HG03108 (cell line): ENCODE measurements at regions not wholly inside any gene's neighbourhood (a gene's known extent, or its start where the extent isn't known, plus 50 kb on each side); places are given as distances from the start of the nearest gene placed in this dataset.
A peak's percentile ranks its signal among the peaks of the same experiment; 100 is the strongest.

ENCODE experiments used
- ATAC-seq: cut with Tn5 transposase; IDR thresholded peaks from one replicate; pipeline ENCODE4 v1.9.1; 2021; ENCODE audit warnings: moderate library complexity; ENCODE audit not compliant: unreplicated experiment

DNA sequence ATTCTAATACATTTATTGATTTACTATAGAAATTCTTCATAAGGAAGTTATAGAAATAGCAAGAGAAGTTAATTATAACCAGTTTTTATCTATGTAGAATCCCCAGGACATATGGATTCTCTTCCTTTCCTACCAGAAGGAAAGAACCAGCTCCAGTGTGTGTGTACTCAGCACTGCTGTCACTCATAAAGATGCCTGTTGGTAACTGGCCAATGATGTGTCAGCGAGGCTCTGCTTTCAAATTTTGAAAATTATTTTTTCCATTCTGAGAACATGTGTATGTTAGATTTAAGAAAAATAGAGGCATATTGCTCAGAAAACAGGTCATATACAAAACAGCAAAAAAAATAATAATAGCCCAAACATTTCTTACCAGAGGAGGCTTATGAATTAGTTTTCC is 814.8 kb upstream of the IGFBP7 start:
- ATAC-seq, result no peak

DNA sequence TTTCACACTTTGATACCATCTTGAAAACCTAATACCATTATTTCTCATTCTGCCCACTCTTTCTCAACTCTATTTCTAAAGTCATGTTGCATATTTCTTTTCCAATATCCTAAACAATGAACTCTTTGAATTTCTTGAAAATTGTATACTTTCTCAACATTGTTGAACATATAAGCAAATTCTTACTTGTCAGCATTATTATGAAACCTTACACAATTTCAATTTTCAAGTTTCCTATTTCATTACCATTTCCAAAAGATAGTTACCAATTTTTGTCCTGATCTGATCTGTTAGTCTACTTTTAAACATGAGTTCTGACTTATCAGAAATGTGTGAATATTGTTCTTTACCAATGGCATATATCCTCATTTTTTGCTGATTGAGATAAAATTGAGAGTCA is 806.3 kb upstream of the IGFBP7 start:
- ATAC-seq, result no peak

DNA sequence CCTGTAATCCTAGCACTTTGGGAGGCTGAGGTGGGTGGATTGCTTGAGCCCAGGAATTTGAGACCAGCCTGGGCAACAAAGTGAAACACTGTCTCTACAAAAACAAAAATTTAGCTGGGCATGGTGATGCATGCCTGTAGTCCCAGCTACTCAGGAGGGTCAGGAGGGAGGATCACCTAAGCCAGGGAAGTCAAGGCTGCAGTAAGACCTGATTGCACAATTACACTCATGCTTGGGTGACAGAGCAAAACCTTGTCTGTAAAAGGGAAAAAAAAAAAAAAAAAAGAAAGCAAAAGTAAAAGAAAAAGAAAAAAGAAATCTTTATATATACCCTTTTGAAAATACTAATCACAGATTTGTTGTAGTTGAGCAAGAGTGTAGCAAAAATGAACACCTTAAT is 801.0 kb upstream of the IGFBP7 start:
- no peak for ATAC-seq

DNA sequence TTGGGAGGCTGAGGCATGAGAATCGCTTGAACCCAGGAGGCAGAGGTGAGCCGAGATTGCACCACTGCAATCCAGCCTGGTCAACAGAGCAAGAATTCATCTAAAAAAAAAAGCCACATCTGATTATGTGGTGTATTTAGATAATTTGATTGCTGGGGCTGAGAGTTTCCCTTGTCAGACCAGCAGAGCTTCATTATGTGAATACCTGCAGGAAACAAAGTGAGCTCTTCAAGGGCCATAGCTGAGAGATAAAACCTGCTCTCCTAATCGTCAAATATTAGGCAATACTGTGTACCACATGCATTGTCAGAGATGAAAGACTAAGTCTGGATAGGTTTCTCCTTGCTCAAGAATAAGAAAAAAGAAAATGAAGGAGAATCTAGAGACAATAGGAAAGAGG is 800.0 kb upstream of the IGFBP7 start:
- ATAC-seq, result no peak

DNA sequence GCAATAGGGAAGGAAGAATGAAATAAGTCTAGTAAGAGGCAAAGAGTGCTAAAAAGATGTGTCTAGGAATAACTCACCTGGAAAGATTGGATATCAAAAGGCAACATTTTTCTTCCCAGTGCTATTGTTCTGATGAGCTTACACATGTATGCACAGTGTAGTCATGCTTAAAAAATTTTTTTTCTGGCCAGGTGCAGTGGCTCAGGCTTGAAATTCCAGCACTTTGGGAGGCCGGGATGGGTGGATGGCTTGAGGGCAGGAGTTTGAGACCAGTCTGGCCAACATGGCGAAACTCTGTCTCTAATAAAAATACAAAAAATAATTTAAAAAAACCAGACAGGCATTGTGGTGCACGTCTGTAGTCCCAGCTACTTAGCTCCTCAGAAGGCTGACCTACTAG is 795.8 kb upstream of the IGFBP7 start:
- ATAC-seq, result no peak

DNA sequence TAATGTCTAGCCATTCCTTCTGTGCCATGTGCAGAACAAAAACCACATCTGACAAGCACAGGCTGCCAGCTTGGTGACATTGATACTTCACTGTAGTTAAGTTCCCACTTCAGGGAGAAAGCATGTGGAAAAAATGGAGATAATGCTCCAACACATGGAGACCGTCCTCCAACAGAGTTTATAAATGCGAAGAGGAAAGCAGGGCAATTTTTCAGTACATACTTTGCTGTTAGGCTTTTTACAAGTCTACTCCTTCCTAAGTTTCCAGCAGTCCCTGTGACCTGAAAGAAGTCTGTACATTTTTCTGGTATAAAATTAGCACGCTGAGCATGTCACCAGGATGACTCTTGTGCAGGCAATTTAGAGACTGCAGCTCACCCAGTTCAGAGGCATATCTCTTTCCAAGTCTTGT is 766.9 kb upstream of the IGFBP7 start:
- ATAC-seq, result no peak

DNA sequence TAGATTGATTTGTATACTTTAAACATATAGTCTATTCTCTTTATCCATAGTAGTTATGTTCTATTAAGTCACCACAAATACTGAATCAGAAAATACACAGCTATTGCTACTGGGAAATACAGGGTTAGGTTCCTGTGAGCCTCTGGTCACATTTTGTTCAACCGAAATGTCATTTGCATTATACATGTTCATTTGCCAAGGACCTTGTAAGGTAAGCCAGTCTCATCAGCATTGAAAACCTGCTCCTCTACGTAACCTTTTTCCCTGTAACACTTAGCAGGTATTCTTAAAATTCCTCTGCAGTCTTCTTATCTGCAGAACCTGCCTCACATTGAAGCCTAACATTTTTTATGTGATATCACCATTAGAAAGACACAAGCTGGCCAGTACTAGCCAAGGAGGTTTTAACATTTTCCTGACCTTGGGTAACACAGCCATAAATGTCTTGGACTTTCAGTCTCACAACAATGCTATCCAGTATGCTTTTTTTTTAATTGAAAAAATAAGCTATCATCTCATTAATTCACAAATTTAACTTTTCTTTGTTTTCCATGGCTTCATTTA is 765.7 kb upstream of the IGFBP7 start:
- no peak for ATAC-seq

DNA sequence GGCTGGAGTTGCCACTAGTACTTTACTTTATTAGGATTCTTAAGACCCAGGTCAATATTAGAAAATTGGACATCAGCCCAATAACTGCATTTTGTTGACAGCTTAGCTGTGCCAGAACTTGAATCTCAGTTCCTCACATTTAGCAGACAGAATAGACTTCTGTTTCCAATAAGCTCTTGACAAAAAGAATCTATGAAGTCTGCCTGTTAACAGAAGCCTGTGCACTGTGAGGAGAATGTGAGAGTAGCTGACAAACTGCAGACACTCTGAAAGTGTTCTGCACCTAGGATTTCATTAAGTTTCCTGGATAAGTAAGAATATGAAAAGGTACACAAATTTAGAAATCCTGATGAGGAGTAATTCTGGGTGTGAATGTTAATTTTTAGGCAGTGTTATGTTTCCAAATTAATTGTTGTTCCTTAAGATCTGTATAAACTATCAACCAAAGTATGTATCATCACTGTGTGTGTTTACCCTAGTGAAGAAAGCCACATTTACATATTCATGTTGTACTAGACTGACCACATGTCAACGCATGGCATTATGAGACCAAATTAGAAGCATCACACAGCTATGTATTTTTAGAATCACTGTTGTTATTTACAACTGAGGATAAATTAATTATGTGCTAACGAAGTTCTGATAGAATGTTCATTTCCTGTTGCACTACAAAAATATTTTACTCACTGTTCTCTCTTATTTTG is 756.4 kb upstream of the IGFBP7 start:
- ATAC-seq, result no peak

DNA sequence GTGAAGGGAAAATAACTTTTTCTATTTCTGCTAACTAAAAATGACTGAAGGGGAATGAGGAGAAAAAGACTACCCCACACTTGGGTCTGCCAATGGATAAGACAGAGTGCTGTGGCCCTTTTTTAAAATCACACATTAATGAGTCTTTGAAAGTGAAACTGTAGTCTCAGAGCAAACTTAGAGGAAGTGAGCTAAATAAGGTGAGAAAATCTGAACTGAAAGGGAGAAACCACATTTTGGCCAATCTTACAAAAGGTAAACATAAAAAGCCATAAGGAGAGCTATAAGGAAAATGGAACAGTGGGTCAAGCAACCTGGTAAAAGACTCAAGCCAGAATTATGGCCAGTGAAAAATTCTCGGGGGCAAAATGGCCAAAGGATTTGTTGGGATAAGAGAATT is 755.1 kb upstream of the IGFBP7 start:
- ATAC-seq, result peak; percentile 89

DNA sequence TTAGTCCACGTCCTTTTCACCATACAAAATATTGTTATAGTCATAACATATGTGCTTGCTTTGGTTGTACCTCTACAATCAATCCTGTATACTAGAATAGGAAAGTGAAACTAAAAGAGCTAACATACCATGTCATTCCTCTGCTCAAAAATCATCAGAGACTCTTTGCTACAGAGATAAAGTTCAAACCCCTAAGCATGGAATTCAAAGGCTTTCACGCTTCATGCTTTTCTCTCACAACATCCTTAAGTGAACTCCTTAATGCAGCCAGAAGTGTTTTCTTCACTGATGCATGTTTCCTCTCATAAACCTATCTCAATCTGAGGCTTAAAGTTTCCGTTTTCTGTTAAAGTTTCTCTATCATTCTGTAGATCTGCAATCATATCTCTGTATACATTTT is 744.6 kb upstream of the IGFBP7 start:
- ATAC-seq, result no peak

DNA sequence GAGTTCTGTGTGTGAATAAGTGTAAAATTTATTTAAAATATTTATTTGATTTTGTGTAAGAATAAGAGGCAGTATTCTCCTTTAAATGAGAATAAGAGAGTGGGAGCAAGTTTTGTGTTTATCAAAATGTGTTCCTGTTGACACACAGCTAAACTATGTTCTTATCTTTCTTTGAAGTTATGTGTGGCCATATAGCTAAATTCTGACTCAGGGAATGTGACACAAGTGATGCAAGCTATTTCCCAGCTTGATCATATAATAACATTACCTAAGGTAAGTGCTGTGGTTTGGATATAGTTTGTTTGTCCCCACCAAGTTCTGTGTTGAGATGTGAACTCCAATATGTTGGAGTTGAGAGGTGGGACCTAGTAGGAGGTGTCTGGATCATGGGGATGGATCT is 740.0 kb upstream of the IGFBP7 start:
- ATAC-seq, result no peak

DNA sequence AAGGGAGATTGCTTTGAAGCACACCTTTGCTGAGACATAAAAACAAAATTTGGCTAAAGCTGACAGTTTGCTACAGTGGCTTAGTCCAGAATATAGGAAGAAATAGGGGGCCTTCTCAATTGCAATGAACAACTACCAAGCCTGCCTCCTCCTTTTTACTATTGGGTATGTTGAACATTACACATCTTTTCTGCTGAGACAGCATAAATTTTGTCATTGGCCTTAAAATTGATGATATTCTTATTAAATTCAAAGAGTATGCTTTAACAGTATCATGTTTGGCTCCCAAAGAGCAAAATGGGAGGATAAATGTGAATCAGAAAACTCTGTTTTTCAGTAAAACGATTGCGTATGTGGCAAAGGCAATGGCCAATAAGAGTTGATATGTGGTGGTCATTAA is 721.9 kb upstream of the IGFBP7 start:
- no peak for ATAC-seq

DNA sequence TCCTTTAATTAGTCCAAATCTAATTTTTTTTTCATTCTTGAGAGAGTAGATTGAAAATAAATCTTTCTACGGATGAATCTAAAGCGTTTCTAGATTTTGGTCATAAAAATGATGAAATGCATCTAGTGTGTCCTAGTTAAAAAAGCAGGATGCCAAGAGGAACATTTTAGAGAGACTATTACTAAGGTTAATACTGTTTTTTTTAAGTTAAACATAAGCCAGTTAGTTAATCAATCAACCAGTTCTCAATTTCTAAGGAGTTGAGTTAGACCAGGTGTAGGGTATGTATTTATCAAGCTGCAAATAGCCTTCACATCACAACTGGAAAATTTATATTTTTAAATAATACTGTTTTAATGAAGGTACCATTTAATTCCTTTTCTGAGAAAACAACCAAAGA is 679.5 kb upstream of the IGFBP7 start:
- ATAC-seq, result no peak

DNA sequence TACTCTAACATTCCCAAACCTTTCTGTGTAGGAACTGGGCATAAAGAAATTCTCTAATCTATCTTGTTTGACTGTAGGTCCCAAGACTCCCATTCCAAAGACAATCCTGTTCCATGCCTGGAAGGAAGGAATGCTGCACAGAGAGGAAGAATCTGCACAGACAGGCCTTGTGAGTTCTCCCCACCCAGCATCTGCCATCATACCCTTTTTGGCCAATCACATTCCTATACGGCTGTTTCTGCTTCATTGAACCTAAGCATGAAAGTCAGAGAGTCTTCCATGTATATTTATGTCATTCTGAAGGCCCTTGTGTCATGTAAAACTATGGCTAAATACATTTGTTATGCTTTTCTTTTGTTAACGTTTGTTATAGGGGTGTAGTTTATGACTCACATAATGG is 667.7 kb upstream of the IGFBP7 start:
- no peak for ATAC-seq

DNA sequence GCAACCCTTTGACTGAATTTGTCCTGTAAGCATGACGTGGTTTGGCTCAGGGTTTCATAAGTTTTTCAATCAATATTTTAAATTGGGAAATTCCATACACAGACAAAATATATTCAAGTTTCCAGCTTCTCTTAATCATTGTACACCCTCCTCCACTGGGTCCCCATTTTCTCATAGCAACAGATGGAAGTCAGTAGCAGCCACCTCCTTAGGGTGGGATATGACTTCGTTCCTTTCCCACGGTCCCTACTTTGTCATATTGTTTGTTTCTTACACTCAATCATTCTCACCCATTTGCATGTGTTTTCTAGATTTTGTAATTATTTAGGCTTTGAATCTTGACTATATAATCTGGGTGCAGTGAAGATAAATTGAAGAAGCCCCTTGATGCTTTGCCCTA is 664.5 kb upstream of the IGFBP7 start:
- ATAC-seq, result no peak

DNA sequence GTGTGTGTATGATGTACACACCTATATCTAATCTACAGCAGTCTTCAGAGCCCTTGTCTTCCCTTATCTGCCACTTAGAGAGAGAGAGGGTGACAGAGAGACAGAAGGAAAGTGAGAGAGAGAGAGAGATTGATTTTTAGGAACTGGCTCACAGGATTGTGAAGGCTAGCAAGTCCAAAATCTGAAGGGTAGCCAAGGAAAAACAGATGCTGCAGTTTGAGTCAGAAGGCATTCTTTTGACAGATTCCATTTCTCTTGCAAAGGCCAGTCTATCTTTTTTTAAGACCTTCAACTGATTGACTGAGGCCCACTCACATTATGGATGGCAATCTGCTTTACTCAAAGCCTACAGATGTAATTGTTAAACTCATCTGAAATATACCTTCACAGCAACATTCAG is 664.0 kb upstream of the IGFBP7 start:
- no peak for ATAC-seq

DNA sequence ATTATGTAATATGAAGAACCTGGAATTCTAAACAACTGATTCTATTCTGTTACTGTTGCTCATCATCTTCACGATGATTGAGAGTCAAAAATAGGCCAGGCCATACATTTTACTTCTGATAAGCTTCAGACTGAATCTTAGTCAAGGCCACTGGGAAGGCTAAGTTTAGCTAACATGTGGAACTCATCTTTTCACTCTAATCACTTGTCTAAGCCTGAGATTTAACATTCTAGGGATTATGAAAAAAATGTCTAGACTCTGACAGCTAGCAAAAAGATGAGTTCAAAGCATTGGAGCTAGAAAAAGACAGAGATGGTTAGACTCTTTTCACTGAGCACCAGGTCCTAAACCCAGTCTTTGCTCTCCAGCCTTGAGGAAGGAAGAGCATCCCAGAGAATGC is 656.2 kb upstream of the IGFBP7 start:
- ATAC-seq, result no peak

DNA sequence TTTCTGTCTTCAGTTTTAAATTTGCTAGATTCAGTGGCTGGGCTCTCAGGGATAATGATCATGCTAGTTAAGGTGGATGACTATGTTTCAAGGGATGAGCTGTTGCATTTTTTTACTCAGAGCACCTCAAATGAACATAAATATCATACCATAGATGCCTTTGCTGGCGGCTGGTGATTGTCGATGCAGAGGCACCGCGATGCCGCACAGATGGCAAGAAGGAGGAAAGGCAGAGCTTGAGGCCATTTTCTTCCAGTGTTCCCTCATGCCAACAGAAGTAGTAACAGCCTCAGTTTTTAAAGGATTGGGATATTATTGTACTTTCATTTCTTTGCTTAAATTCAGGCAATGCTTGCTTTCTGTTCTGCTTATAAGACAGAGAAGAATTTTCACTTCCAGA is 654.7 kb upstream of the IGFBP7 start:
- ATAC-seq, result no peak

DNA sequence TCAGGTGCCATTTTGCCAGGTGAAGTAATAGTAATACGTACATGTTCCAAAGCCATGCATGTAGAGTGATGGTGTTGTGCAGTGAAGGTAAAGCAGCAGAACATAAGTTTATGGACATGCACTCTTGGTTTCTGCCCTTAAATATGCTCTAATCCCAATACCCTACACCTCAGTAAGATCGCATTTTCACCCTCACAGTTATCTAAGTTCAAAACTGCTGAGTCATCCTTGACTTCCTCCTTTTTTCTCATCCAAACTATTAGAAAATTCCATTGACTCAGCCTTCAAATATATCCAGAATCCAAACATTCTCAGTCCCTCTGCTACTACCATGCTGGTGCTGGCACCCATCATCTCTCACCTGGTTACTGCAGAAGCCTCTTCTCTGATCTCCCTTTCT is 652.9 kb upstream of the IGFBP7 start:
- ATAC-seq, result no peak

DNA sequence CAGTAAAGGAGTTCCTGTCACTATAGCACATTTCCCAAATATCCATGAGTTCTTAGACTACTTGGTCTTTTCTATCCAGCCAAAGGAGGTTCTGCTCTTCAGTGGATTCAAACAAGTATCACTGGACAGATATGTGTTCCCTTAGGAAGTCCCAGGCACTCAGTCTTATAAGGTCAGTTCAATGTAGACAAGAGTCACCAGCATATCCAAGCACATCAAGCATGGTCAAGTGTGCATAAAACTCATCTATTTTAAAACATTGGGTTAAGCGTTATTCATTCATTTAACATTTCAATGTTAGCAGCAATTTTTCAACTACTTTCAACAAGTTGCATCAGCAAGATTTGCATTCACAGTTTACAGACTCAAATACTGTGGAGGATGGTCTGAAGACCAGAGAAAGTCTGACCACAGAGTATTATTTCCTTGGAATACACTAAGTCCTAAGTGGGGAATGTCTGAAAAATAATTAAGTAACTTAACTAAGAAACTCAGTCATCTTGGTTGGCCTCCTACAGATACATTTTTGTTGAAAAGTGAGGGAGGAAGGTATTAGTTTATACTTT is 630.5 kb upstream of the IGFBP7 start:
- no peak for ATAC-seq

DNA sequence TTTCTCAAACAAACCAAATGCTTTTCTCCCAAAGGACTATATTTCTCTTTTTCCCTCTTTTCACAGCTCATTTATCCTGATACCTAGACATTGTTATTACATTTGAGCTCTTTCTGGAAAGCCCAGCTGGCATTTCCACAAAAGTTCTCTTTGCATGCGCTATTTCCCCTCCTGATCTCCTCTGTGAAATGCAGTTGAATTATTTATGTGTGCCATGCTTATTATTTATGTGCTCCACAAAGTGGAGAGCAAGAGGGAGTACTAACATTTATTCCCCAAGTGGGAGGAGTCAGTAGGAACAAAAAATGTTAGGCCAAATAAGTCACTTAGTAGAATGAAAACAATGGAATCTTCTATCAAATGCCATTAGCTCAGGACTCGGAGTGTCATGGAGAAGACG is 626.6 kb upstream of the IGFBP7 start:
- no peak for ATAC-seq

DNA sequence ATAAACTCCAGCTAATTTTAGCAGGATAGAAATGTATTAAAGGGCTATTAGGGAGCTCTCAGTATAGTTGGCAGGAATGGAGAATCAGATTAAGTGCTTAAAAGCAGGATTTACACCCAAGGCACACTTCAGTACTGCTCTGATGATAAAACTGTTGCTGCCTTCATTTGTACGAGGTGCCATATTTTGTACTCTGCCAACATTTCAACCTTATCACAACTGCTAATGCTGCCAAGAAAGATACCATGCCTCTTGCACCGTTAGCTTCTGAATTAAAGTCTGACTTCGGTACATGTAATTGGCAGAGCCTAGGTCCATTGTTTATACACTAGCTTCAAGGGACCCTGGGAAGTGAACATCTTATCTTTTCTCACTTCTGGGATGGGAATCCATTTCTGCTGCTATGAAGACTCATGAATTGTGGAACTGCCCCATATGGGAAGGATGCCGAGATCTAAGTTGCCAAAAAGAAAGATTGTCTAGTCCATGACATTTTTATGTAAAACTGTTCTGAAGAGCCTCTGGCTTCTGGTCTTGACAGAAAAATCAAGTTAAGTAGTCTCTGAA is 624.0 kb upstream of the IGFBP7 start:
- ATAC-seq, result no peak
